Fibroblast of lung (primary cell): ENCODE measurements at regions not wholly inside any gene's neighbourhood (a gene's known extent, or its start where the extent isn't known, plus 50 kb on each side); places are given as distances from the start of the nearest gene placed in this dataset.

ENCODE experiments used
- EZH2 ChIP-seq: IDR thresholded peaks from 2 replicates; pipeline ENCODE4 v1.5.1; 2012; ENCODE audit warnings: low read length, control low read depth, mild to moderate bottlenecking; ENCODE audit errors: missing control alignments
- TF ChIP-seq, protein P1 (sequence below), 2 donors: IDR thresholded peaks in 1 of 2; conservative IDR thresholded peaks in 1 of 2; 1 replicate in 1 of 2; 2 replicates in 1 of 2; pipeline ENCODE4 v1.5.1; 2011 to 2012; ENCODE audit warnings: low read length in 2 of 2, control low read depth in 1 of 2, inconsistent platforms in 1 of 2, low read depth in 1 of 2, mild to moderate bottlenecking in 1 of 2

DNA sequence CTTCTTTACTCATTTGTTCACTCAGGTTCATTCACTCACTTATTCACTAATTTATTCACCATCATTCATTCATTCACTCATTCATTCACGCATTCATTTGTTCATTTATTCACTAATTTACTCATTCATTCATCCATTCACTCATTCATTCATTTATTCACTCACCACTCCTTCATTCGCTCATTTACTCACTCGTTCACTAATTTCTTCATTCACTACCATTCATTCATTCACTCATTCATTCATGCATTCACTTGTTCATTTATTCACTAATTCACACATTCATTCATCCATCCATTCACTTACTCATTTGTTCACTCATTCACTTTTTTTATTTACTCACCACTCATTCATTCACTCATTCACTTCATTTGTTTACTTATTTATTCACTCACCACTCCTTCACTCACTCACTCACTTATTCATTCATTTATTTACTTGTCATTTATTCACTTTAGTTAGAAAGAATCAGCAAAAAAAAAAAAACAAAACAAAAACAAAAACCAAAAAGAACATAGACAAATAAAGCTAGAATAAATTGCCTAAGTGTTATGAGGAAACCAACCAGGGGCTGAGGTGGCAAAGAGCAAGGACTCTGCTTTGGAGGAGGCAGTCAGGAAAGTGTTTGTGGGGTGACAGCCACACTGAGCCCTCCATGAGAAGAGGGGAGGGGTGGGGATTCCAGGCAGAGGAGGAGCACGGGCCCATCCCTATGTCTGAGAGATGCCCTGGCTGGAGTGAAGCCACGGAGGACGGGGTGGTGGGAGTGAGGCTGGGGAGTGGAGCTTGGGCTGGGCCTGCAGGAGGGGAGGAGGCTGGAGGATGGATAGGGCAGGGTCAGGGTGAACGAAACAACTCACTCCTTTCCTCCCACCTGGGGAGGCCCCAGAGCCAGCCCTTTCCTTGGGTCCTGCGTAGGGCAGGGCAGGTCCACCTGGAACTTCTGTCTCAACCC, 129.2 kb upstream of the WNT4 start:
- TF ChIP-seq, protein P1, sequence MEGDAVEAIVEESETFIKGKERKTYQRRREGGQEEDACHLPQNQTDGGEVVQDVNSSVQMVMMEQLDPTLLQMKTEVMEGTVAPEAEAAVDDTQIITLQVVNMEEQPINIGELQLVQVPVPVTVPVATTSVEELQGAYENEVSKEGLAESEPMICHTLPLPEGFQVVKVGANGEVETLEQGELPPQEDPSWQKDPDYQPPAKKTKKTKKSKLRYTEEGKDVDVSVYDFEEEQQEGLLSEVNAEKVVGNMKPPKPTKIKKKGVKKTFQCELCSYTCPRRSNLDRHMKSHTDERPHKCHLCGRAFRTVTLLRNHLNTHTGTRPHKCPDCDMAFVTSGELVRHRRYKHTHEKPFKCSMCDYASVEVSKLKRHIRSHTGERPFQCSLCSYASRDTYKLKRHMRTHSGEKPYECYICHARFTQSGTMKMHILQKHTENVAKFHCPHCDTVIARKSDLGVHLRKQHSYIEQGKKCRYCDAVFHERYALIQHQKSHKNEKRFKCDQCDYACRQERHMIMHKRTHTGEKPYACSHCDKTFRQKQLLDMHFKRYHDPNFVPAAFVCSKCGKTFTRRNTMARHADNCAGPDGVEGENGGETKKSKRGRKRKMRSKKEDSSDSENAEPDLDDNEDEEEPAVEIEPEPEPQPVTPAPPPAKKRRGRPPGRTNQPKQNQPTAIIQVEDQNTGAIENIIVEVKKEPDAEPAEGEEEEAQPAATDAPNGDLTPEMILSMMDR (conservative IDR thresholded peaks at IDR 0.05 in 1 of 2, IDR thresholded peaks at IDR 0.05 in 1 of 2; ENCODE audit: low read depth in 1 of 2, low read length in 2 of 2), result no peak
- TF ChIP-seq EZH2, result no peak
